Renal cortex interstitium (tissue), 11 donors: ENCODE measurements at regions not wholly inside any gene's neighbourhood (a gene's known extent, or its start where the extent isn't known, plus 50 kb on each side); places are given as distances from the start of the nearest gene placed in this dataset.

ENCODE experiments used
- DNase-seq, 11 donors: peaks; one replicate each; pipeline ENCODE4 v3.0.0-alpha.2; 2013; ENCODE audit warnings: low read depth in 9 of 11, low spot score in 4 of 11; ENCODE audit errors: extremely low read depth in 1 of 11

DNA sequence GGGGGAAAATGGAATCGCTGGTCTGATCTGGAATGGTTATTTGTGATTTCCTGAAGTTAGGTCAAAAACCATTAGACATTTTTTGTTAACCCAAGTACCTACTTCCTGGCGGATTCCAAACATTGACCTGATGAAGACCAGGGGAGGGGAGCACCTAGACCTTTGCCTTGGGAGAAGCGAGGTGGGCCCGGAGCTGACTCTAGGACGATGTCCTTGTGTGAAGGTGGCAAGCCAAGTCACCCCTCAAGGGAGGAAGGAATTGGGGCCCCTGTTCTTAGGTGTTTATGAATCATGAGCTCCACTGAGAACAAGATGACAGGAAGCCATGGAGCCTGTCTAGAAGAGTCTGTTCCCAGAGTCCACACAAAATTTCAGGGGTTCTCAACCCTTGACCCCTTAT is 204.9 kb upstream of the FOXF1 start:
- DNase-seq = no peak

- DNase-seq = no peak
Observed at GRCh38 chr16:86306011-86306644, 204.2 kb upstream of the FOXF1 start.

DNA sequence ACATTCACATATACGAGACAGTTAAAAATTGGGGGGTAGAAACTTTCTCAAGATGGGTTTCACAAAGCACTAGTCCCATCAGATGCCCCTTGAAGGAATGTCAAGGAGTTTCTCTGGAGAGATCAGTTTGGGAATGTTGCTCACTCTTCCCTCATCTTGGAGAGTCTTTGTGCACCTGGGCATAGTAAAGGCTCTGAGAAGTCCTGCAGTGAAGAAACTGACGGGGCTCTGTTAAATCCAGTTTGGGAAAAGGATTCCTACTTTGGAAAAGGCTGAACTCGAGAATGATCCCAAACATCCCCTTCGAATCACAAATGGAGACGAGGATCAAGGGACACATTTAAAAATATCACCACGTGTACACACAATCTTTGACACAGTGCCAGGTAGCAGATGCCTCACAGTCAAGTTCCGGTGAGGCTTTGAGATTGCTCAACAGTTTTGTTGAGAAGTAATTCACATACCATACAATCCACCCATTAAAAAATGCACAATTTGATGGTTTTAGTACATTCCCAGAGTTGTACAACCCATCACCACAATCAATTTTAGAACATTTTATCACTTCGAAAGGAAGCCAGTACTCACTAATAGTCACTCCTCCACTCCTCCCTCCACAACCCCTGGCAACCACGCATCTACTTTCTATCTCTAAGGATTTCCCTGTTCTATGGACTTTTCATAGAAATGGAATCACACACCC is 203.4 kb upstream of the FOXF1 start:
- DNase-seq = no peak

DNA sequence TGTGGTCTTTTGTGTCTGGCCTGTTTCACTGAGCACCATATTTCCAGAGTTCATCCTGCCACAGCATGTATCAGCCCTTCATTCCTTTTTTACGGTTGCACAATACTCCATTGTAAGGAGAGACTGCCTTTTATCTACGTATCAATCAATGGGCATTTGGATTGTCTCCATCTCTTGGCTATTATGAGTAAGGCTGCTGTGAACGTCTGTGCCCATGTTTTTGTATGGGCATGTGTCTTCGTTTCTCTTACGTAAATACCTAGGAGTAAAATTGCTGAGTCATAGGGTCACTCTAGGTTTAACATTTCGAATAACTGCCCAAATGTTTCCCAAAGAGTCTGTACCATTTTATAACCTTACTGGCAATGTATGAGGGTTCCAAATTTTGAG is 202.8 kb upstream of the FOXF1 start:
- DNase-seq = no peak

DNA sequence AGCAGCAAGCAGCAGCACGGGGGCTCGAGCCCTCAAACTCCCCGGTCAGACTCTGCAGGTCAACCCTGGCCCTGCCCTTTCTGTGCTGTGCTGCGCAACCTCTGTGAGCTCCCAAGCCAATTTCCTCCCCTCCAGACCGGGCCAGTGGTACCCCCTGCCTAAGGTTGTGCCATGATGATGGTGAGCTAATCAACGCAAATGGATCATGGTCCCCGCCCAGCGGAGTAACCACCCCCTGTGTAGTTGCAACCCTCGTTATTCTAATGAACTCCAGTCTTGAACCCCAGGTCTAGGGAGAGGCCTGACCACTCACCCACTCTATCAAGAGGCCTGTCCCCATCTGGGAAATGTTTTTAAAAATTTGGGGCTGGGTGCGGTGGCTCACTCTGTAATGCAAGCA is 201.8 kb upstream of the FOXF1 start:
- no peak for DNase-seq

GRCh38 chr16:86313631-86314030 is 196.7 kb upstream of the FOXF1 start:
- DNase-seq = no peak

GRCh38 chr16:86314402-86315025 is 195.8 kb upstream of the FOXF1 start:
- no peak for DNase-seq

DNA sequence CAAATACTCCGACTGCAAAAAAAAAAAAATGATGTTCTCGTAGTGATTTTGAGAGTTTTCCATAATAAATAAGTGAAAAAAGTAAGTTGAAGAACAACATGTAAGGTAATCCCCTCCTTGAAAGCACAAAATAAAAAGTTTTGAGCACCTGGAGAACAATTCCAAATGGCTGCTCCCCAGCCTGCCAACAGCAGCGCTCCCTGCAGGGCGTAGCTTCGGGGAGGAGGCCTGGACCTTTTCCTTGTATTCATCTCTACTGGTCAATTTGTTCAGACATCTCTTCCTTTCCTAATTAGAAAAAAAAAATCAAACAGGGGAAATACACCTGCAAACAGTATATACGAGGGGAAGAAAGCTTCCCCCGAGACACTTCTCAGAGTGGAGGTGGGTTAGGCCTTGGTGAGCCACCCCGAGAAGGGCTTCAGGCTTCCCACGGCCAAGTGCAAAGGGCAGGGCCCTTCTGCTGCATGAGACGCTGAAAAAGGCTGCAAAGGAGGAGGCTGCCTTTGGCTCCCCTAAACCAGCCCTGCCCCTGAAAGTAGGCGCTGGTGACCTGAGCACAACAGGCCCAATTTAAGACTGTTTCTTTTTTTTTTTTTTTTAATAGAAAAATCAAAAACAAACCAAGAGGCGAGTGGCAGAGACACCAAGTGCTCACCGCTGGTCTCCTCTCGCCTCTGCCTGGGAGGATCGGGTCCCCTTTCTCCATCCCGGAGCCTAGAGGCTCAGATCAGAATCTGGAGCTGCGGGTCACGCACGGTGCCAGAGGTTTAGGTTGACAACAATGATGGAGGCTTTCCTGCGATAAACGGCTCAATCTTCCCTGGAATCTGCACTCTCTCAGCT is 193.1 kb upstream of the FOXF1 start:
- no peak for DNase-seq

DNA sequence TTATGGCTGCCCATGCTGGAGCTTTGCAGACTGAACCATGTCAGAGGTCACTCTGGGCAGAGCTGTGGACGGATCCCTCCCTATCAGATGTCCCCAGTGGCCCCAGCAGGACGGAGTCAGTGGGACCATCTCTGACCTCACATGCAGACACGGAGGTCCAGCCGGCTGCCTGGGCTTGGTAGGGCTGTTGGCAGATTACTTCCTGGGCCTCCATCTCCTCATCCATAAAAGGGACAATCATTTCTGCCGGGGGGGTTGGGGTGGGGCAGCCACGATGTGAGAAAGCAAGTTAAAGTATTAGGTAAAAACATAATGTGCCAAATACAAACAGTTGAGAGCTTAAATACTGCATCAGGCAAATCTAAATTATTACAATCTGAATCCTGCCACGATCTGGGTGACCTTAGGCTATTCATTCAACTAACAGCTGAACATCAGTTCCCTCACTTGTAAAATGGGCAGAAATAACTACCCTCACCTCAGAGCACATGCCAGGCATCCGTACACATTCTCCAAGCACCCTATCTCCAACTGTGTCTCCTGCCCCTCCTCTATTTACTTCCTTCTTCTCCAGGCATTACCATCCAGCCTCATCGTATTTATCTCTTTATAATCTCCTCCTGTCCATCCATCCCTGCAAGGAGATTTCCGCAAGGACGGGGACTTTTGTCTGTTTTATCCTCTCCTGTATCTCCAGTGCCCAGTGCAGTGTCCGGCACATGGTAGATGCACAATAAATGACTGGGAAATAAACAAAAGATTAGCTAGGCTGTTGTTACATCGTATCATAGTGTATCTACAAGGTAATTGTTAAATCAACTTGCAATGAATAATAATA is 192.3 kb upstream of the FOXF1 start:
- DNase-seq = no peak

- DNase-seq = no peak
Observed at GRCh38 chr16:86319585-86320236, 190.6 kb upstream of the FOXF1 start.

DNA sequence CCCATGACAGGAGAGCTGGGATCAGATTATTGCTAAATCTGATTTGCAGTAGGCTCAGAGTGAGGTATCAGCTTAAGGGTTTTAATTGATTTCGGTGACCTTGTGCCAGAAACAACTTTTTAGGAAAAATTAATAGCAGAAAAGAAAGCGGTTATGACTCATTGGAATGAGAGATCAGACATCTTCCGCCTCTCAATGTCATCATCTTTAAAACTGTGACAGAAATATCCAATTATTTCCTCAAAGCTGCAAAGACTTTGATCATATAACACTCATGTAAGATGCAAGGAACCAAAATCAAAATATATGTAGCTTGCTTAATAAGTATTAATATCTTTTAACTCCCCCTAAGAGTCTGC is 190.1 kb upstream of the FOXF1 start:
- DNase-seq = no peak

DNA sequence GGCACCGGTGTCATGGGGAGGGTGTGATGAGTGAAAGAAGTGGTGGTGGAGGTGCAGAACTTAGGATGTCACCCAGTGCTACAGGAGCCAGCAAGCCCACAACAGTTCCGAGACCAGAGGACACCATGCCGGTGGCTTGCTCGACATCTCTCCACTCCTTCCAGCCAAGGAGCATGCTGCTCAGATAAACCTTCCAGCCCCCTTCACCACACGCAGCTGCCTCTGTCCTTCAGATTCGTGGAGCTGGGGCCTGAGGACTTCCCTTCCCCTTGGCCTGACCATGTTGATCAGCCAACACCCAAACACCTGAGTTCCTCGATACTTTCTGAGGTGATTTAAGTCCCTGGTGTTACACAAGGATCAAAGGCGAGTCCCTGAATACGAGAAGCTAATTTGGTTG is 188.8 kb upstream of the FOXF1 start:
- no peak for DNase-seq

- DNase-seq = no peak
Observed at GRCh38 chr16:86322283-86322682, 188.0 kb upstream of the FOXF1 start.

DNA sequence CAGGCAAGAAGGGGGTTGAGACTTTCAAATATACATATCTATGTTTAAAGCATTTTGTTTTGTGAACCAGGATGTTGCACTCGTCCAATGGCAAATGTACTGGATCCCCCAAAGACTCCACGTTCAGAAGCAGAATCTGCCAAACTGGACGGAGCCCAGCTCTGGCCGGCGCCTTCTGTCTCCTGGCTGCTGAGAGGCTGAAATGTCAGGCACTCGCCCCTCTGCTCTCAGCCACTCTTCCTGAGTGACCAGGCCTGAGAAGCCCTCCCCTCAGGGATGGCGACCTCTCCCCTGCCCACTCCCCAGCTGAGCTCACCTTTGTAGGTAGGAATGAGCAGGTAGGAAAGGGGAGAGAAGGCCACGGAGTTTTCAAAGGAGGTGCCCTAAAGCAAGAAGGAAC is 187.5 kb upstream of the FOXF1 start:
- DNase-seq = no peak

DNA sequence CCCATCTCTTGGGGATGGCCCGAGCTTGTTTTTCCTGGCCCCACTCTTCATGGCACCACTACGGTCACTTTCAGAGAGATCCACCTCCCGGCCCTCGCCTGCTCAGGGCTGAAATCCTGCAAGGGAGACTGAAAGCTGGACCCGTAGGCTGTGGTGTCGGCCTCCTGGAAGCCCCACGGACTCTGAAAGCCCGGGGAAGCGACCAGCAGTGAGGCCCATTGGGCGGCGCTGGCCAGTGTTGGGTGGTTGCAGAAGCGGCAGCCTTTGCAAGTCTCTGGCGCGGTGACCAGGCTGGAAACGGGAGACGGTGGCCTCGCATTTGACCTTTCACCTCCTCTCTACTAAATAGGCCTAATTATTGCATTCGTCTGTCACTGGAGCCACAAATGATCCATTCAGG is 186.0 kb upstream of the FOXF1 start:
- DNase-seq = no peak

GRCh38 chr16:86325360-86325759 is 185.0 kb upstream of the FOXF1 start:
- no peak for DNase-seq

- DNase-seq = no peak
Observed at GRCh38 chr16:86325895-86326294, 184.4 kb upstream of the FOXF1 start.

DNA sequence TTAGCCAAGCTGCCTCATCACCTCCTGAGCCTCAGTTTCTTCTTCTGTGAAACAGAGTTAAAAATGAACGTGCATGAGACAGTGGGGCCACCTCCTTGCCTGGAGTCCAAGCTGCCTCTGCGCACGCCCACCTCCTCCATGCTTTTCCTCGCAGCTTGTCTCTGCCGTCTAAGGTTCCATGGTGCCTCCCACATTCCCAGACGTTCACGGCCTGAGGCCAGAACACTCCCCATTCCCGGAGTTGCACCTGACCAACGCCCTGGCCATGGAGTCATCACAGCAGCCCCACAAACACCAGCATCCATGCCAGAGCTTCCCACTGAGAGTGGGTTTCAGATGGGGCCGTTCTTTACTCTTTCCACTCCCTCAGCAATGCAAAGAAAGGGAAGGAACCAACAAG is 183.0 kb upstream of the FOXF1 start:
- no peak for DNase-seq

DNA sequence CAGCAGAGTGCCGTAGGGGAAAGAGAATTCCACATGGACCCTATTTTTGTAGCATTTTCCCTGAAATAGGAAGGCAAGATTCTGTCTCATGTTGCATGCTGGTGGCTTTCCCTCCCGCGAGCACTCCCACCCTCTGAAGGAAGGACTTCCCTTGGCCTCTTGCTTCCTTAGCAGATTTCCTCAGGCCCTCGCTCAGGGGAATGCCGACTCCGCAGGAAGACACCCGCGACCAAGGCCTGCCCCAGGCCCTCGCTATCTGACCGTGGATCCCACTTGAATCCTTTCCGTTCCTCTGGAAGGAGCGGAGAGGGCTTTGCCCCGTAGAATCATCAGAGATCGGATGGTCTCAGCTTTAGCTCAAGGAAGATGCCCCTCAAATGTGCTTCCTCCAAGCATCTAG is 179.4 kb upstream of the FOXF1 start:
- DNase-seq = no peak
